Endothelial cell of umbilical vein (primary cell): ENCODE measurements at regions not wholly inside any gene's neighbourhood (a gene's known extent, or its start where the extent isn't known, plus 50 kb on each side); places are given as distances from the start of the nearest gene placed in this dataset.

Experiments
- BruUV-seq: library from RNA; stranded (reverse); fragments of 400-500 nt; replicated peaks from 2 replicates; lab custom pipeline; 2021; lab: Mats Ljungman, UMichigan
- CTCF ChIA-PET: fragments of 300-600, 350-600 bp; sonication (Branson Sonifier 250); formaldehyde crosslinking; loops from one replicate; lab custom pipeline; 2021; ENCODE audit warnings: antibody characterized with exemption, inconsistent platforms; lab: Charles Lee
- POLR2A ChIA-PET: fragments of 300-600, 350-600 bp; sonication (Branson Sonifier 250); formaldehyde crosslinking; loops from one replicate; lab custom pipeline; 2021; ENCODE audit warnings: antibody characterized with exemption, inconsistent platforms; lab: Charles Lee
- DNase-seq: peaks from one replicate; pipeline ENCODE4 v3.0.0-alpha.2; 2011; ENCODE audit warnings: low read depth, low spot score
- FAIRE-seq: peaks from 2 replicates; lab custom pipeline; 2011; peaks lifted over from hg19 to GRCh38; lab: Jason Lieb, UNC
- H2AFZ ChIP-seq: 2 replicates; pipeline ENCODE4 v1.6.0; 2012; ENCODE audit warnings: low read depth, low read length, control low read depth, inconsistent platforms
- H3K27ac ChIP-seq: 2 replicates; pipeline ENCODE4 v1.5.1; 2011; ENCODE audit warnings: low read depth, mild to moderate bottlenecking, control low read depth, low read length, moderate library complexity; ENCODE audit not compliant: insufficient read depth
- H3K27me3 ChIP-seq, 2 experiments: 2 replicates each; pipeline versions ENCODE4 v1.6.0 to v1.6.1; 2011; ENCODE audit warnings: low read length in 2 of 2, mixed read lengths in 1 of 2; ENCODE audit not compliant: control insufficient read depth in 2 of 2, insufficient read depth in 2 of 2
- H3K36me3 ChIP-seq, 2 experiments: 2 replicates in 1 of 2; 3 replicates in 1 of 2; pipeline ENCODE4 v1.5.1; 2011; ENCODE audit warnings: low read length in 2 of 2, mild to moderate bottlenecking in 1 of 2, moderate library complexity in 1 of 2; ENCODE audit not compliant: control insufficient read depth in 2 of 2, insufficient read depth in 2 of 2; ENCODE audit errors: extremely low read depth in 1 of 2
- H3K4me1 ChIP-seq: 3 replicates; pipeline ENCODE4 v1.5.1; 2011; ENCODE audit warnings: mild to moderate bottlenecking, low read length; ENCODE audit not compliant: control insufficient read depth, insufficient read depth; ENCODE audit errors: extremely low read depth
- H3K4me2 ChIP-seq: 2 replicates; pipeline ENCODE4 v1.6.1; 2011; ENCODE audit warnings: low read length, control low read depth, mixed read lengths; ENCODE audit not compliant: insufficient read depth
- H3K4me3 ChIP-seq, 3 experiments: fragments of 200-600 bp in 1 of 3; sonication (generic), shearing (Covaris generic) in 1 of 3; replicated peaks in 1 of 3; 2 replicates each; pipeline ENCODE4 v1.5.1; 2011 to 2016; ENCODE audit warnings: control low read depth in 3 of 3, low read length in 3 of 3, mild to moderate bottlenecking in 2 of 3, inconsistent platforms in 1 of 3, low read depth in 1 of 3, moderate library complexity in 1 of 3; ENCODE audit not compliant: insufficient read depth in 1 of 3
- H3K79me2 ChIP-seq: 2 replicates; pipeline ENCODE4 v1.6.0; 2012; ENCODE audit warnings: low read length, inconsistent platforms; ENCODE audit not compliant: control insufficient read depth, insufficient read depth
- H3K9ac ChIP-seq: replicated peaks from 2 replicates; pipeline ENCODE3; 2011; ENCODE audit warnings: low read length, control low read depth; ENCODE audit not compliant: insufficient read depth; ENCODE audit errors: extremely low read depth
- H3K9me1 ChIP-seq: replicated peaks from 3 replicates; pipeline ENCODE4 v1.6.0; 2011; ENCODE audit warnings: mild to moderate bottlenecking, low read length; ENCODE audit not compliant: control insufficient read depth, insufficient read depth; ENCODE audit errors: extremely low read depth
- H3K9me3 ChIP-seq: replicated peaks from 2 replicates; pipeline ENCODE4 v1.5.1; 2012; ENCODE audit warnings: low read length, inconsistent platforms; ENCODE audit not compliant: control insufficient read depth, insufficient read depth
- H4K20me1 ChIP-seq: replicated peaks from 2 replicates; pipeline ENCODE3; 2011; ENCODE audit warnings: mild to moderate bottlenecking, low read length; ENCODE audit not compliant: control insufficient read depth, insufficient read depth; ENCODE audit errors: extremely low read depth
- EZH2 ChIP-seq: IDR thresholded peaks from 2 replicates; pipeline ENCODE4 v1.6.1; 2012; ENCODE audit warnings: borderline replicate concordance, low read depth, mild to moderate bottlenecking, moderate library complexity, low read length, inconsistent platforms; ENCODE audit not compliant: severe bottlenecking
- FOS ChIP-seq: IDR thresholded peaks from 2 replicates; pipeline ENCODE4 v1.6.1; 2011; ENCODE audit warnings: mild to moderate bottlenecking, low read length, moderate library complexity, borderline replicate concordance; ENCODE audit not compliant: insufficient read depth
- GATA2 ChIP-seq: IDR thresholded peaks from 2 replicates; pipeline ENCODE4 v1.7.0; 2011; ENCODE audit warnings: low read depth, mild to moderate bottlenecking, moderate library complexity, mixed read lengths, low read length; ENCODE audit not compliant: insufficient read length, insufficient read depth
- JUN ChIP-seq: IDR thresholded peaks from 2 replicates; pipeline ENCODE4 v1.6.1; 2011; ENCODE audit warnings: borderline replicate concordance, low read depth; ENCODE audit not compliant: insufficient read length, insufficient read depth
- MYC ChIP-seq: IDR thresholded peaks from one replicate; pipeline ENCODE4 v1.6.1; 2011; ENCODE audit warnings: mild to moderate bottlenecking, low read depth, low read length
- POLR2A ChIP-seq: IDR thresholded peaks from 2 replicates; pipeline ENCODE4 v1.6.1; 2012; ENCODE audit warnings: low read depth, mild to moderate bottlenecking, control low read depth, low read length
- POLR2AphosphoS5 ChIP-seq: IDR thresholded peaks from 2 replicates; pipeline ENCODE4 v1.6.1; 2012; ENCODE audit warnings: low read depth, mild to moderate bottlenecking, control low read depth, low read length, moderate library complexity; ENCODE audit not compliant: insufficient read depth
- dilution Hi-C: fragments of 300-500 bp; cut with MboI; formaldehyde crosslinking; loops from one replicate; pipeline ENCODE4 v1.15.0; 2019; ENCODE audit warnings: low sequenced_read_pairs; ENCODE audit not compliant: extremely low pct_ligation_motif_present
- intact Hi-C: fragments of 100-400 bp; cut with micrococcal nuclease; formaldehyde crosslinking; loops from one replicate; pipeline ENCODE4 v1.10.0; 2022
- TF ChIP-seq, protein P1 (sequence below): IDR thresholded peaks from 2 replicates; pipeline ENCODE4 v1.6.1; 2011; ENCODE audit not compliant: insufficient read depth, insufficient read length
- TF ChIP-seq, protein P2 (sequence below), 2 donors: IDR thresholded peaks; 1 replicate in 1 of 2; 2 replicates in 1 of 2; pipeline ENCODE4 v1.5.1; 2011; ENCODE audit warnings: low read length in 2 of 2, mild to moderate bottlenecking in 2 of 2, moderate library complexity in 2 of 2, control low read depth in 1 of 2, inconsistent platforms in 1 of 2, low read depth in 1 of 2; ENCODE audit not compliant: insufficient read depth in 1 of 2; ENCODE audit errors: extremely low read depth in 1 of 2

DNA sequence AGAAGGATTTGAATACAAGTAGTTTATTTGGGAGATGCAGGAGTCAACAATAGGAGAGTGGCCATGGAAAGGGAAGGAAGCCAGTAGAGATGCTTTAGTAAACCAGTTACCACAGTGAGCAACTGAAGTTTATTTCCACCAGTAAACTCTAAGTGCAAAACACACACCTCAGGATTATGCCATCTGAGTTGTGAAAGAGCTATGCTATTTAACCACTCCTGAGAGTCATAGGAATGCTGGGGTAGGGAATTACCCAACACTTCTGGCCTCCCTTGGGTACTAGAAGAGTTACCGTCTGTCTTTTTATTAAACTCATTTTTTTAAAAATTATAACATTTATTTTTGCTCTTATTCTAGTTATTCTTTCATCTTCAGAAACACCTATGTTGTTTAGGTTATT lies 834.6 kb upstream of the AMOT start:
- H3K27ac ChIP-seq: no peak overlapping the region
- no peak for TF ChIP-seq POLR2A
- TF ChIP-seq JUN: no peak
- TF ChIP-seq MYC: no peak
- TF ChIP-seq FOS: no peak
- TF ChIP-seq EZH2: no peak
- TF ChIP-seq, protein P1, sequence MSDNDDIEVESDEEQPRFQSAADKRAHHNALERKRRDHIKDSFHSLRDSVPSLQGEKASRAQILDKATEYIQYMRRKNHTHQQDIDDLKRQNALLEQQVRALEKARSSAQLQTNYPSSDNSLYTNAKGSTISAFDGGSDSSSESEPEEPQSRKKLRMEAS: no peak
- no peak for TF ChIP-seq POLR2AphosphoS5
- TF ChIP-seq GATA2: no peak
- TF ChIP-seq, protein P2, sequence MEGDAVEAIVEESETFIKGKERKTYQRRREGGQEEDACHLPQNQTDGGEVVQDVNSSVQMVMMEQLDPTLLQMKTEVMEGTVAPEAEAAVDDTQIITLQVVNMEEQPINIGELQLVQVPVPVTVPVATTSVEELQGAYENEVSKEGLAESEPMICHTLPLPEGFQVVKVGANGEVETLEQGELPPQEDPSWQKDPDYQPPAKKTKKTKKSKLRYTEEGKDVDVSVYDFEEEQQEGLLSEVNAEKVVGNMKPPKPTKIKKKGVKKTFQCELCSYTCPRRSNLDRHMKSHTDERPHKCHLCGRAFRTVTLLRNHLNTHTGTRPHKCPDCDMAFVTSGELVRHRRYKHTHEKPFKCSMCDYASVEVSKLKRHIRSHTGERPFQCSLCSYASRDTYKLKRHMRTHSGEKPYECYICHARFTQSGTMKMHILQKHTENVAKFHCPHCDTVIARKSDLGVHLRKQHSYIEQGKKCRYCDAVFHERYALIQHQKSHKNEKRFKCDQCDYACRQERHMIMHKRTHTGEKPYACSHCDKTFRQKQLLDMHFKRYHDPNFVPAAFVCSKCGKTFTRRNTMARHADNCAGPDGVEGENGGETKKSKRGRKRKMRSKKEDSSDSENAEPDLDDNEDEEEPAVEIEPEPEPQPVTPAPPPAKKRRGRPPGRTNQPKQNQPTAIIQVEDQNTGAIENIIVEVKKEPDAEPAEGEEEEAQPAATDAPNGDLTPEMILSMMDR (IDR thresholded peaks at IDR 0.05; ENCODE audit: extremely low read depth in 1 of 2, insufficient read depth in 1 of 2, low read depth in 1 of 2, low read length in 2 of 2): no peak
- no peaks in the 10 kb centered on the region for H3K9me1 ChIP-seq
- FAIRE-seq (no peak), DNase-seq (no peak)
- H3K9ac ChIP-seq: no peak overlapping the region
- ChIA-PET POLR2A (no interaction called here), CTCF (no interaction called here)
- H3K4me1 ChIP-seq: no peaks in the 10 kb centered on the region
- BruUV-seq: no TSS peak
- H3K36me3 ChIP-seq: no peaks in the 10 kb centered on the region
- H3K79me2 ChIP-seq: no peaks in the 10 kb centered on the region
- H4K20me1 ChIP-seq: no peaks in the 10 kb centered on the region
- no peak overlapping the region for H3K4me3 ChIP-seq
- H2AFZ ChIP-seq: no peak overlapping the region
- no peak overlapping the region for H3K4me2 ChIP-seq
- no peaks in the 10 kb centered on the region for H3K27me3 ChIP-seq
- H3K9me3 ChIP-seq: no peaks in the 10 kb centered on the region
- intact Hi-C loops: no loop called here
- dilution Hi-C loops: no loop called here
